HepG2 (cell line): ENCODE measurements at regions not wholly inside any gene's neighbourhood (a gene's known extent, or its start where the extent isn't known, plus 50 kb on each side); places are given as distances from the start of the nearest gene placed in this dataset.

Experiments
- ATAC-seq: fragments of 200-7000 bp; cut with Tn5 transposase; 3 replicates; pipeline ENCODE4 v1.9.1; 2020; ENCODE audit warnings: mild to moderate bottlenecking, moderate library complexity
- BruUV-seq: library from RNA; stranded (reverse); fragments of 400-500 nt; replicated peaks from 2 replicates; lab custom pipeline; 2021; lab: Mats Ljungman, UMichigan
- CTCF ChIA-PET: fragments of 300-600 bp; formaldehyde crosslinking; extraction: SDS; loops from one replicate; lab custom pipeline; 2021; ENCODE audit warnings: low total read pairs, inconsistent platforms, low intra/inter-chr PET ratio; lab: Yijun Ruan, JAX
- POLR2A ChIA-PET: fragments of 350-600 bp; sonication (Branson Sonifier 250); formaldehyde crosslinking; loops from one replicate; lab custom pipeline; 2020; ENCODE audit warnings: antibody characterized with exemption, inconsistent platforms; lab: Yijun Ruan, JAX
- DNase-seq: peaks from one replicate; pipeline ENCODE4 v3.0.0-alpha.2; 2015; ENCODE audit warnings: low spot score
- FAIRE-seq: peaks from 3 replicates; lab custom pipeline; 2011; peaks lifted over from hg19 to GRCh38; lab: Jason Lieb, UNC
- H2AFZ ChIP-seq: one replicate; pipeline ENCODE4 v1.6.1; 2011; ENCODE audit warnings: low read length, inconsistent platforms
- H3K27ac ChIP-seq: fragments of 300-600 bp; 3 replicates; pipeline ENCODE4 v1.8.0; 2011; ENCODE audit warnings: mixed run types, mild to moderate bottlenecking, mixed read lengths, low read length, inconsistent platforms; ENCODE audit not compliant: insufficient read depth; ENCODE audit errors: extremely low read length
- H3K27me3 ChIP-seq, 2 experiments: fragments of 200-600 bp in 1 of 2; 2 replicates in 1 of 2; 3 replicates in 1 of 2; pipeline versions ENCODE4 v1.6.0 to v1.8.0; 2011; ENCODE audit warnings: low read length in 2 of 2, mild to moderate bottlenecking in 2 of 2, moderate library complexity in 2 of 2, inconsistent platforms in 1 of 2; ENCODE audit not compliant: insufficient read depth in 2 of 2, control insufficient read depth in 1 of 2
- H3K36me3 ChIP-seq, 2 experiments: fragments of 200-600 bp in 1 of 2; replicated peaks in 1 of 2; 2 replicates in 1 of 2; 3 replicates in 1 of 2; pipeline versions ENCODE4 v1.5.1 to v1.8.0; 2011; ENCODE audit warnings: low read length in 2 of 2, inconsistent platforms in 1 of 2; ENCODE audit not compliant: insufficient read depth in 2 of 2, control insufficient read depth in 1 of 2
- H3K4me1 ChIP-seq: 2 replicates; pipeline ENCODE4 v1.5.1; 2012; ENCODE audit warnings: low read length, inconsistent platforms; ENCODE audit not compliant: insufficient read depth
- H3K4me2 ChIP-seq: 2 replicates; pipeline ENCODE4 v1.6.0; 2011; ENCODE audit warnings: low read depth, low read length, inconsistent platforms
- H3K4me3 ChIP-seq, 3 experiments: fragments of 200-600 bp in 1 of 3; sonication (generic), shearing (Covaris generic) in 1 of 3; replicated peaks in 1 of 3; 2 replicates each; pipeline ENCODE4 v1.5.1; 2011 to 2016; ENCODE audit warnings: low read length in 3 of 3, inconsistent platforms in 2 of 3, low read depth in 2 of 3, mild to moderate bottlenecking in 2 of 3, control low read depth in 1 of 3, mixed read lengths in 1 of 3; ENCODE audit not compliant: insufficient read depth in 1 of 3
- H3K79me2 ChIP-seq: one replicate; pipeline ENCODE4 v1.6.1; 2011; ENCODE audit warnings: low read length, inconsistent platforms; ENCODE audit not compliant: insufficient read depth
- H3K9ac ChIP-seq: 2 replicates; pipeline ENCODE4 v1.6.0; 2011; ENCODE audit warnings: mild to moderate bottlenecking, low read depth, low read length, inconsistent platforms; ENCODE audit not compliant: insufficient read depth
- H3K9me3 ChIP-seq: 2 replicates; pipeline ENCODE4 v1.5.1; 2012; ENCODE audit warnings: mild to moderate bottlenecking, low read length
- H4K20me1 ChIP-seq: 2 replicates; pipeline ENCODE4 v1.6.0; 2011; ENCODE audit warnings: inconsistent platforms, mild to moderate bottlenecking, low read length, moderate library complexity; ENCODE audit not compliant: insufficient read depth
- ATF2 ChIP-seq: sonication (generic); formaldehyde crosslinking; IDR thresholded peaks from 2 replicates; pipeline ENCODE4 v1.4.0; 2020; ENCODE audit warnings: missing genetic modification reagents
- FUBP1 ChIP-seq: sonication (generic); formaldehyde crosslinking; IDR thresholded peaks from 2 replicates; pipeline ENCODE4 v1.5.1; 2020; ENCODE audit warnings: missing genetic modification reagents, mild to moderate bottlenecking, borderline replicate concordance
- JUND ChIP-seq: sonication (generic); formaldehyde crosslinking; IDR thresholded peaks from 2 replicates; pipeline ENCODE4 v1.8.0; 2022; ENCODE audit warnings: mild to moderate bottlenecking, missing genetic modification reagents
- KAT7 ChIP-seq: IDR thresholded peaks from 2 replicates; pipeline ENCODE4 v1.6.1; 2018; ENCODE audit warnings: borderline replicate concordance, missing compliant biosample characterization
- MAFF ChIP-seq: IDR thresholded peaks from 2 replicates; pipeline ENCODE4 v1.6.1; 2011; ENCODE audit warnings: low read depth, low read length, improper control_type of control experiment
- PRMT3 ChIP-seq: sonication (generic); formaldehyde crosslinking; IDR thresholded peaks from 2 replicates; pipeline ENCODE4 v1.8.1; 2022; ENCODE audit warnings: low read depth, mild to moderate bottlenecking, moderate library complexity, missing genetic modification reagents, borderline replicate concordance
- SATB2 ChIP-seq: sonication (generic); formaldehyde crosslinking; IDR thresholded peaks from 2 replicates; pipeline ENCODE4 v1.5.0; 2020; ENCODE audit warnings: missing genetic modification reagents
- SMAD3 ChIP-seq: sonication (generic); formaldehyde crosslinking; IDR thresholded peaks from 2 replicates; pipeline ENCODE4 v1.4.0; 2020; ENCODE audit warnings: missing genetic modification reagents
- ZNF225 ChIP-seq: sonication (generic); formaldehyde crosslinking; IDR thresholded peaks from 2 replicates; pipeline ENCODE4 v1.4.0; 2020; ENCODE audit warnings: mild to moderate bottlenecking, missing genetic modification reagents
- WGBS: methylation state at CpG from one replicate; pipeline ENCODE4 v1.1.6; 2017; ENCODE audit warnings: low lambda C conversion rate; 5-methylcytosine and 5-hydroxymethylcytosine counted together
- in situ Hi-C: cut with HindIII; loops from 2 replicates; pipeline ENCODE4 v1.10.0; 2017; ENCODE audit warnings: low pct_unique_long_range_greater_than_20kb; ENCODE audit not compliant: extremely low pct_ligation_motif_present
- intact Hi-C: fragments of 100-400 bp; cut with micrococcal nuclease; formaldehyde crosslinking; loops from one replicate; pipeline ENCODE4 v1.10.0; 2022; ENCODE audit not compliant: unreplicated experiment

GRCh38 chr9:16028548-16028947 lies 475.7 kb downstream of the CCDC171 start:
- no TSS peak for BruUV-seq
- 0% methylated on average over 1 of the region's 2 CpGs for WGBS
- POLR2A ChIA-PET, result no interaction called here
- H3K4me2 ChIP-seq, result no peak overlapping the region
- H3K4me3 ChIP-seq, result no peak overlapping the region
- no peak overlapping the region for H2AFZ ChIP-seq
- H3K27ac ChIP-seq, result no peak overlapping the region
- DNase-seq, result no peak
- no peak overlapping the region for H3K9ac ChIP-seq
- intact Hi-C loops (no loop called here), in situ Hi-C loops (no loop called here)
- H3K4me1 ChIP-seq, result no peaks in the 10 kb centered on the region
- no peaks in the 10 kb centered on the region for H3K27me3 ChIP-seq
- FAIRE-seq, result no peak
- H4K20me1 ChIP-seq, result no peaks in the 10 kb centered on the region
- H3K79me2 ChIP-seq, result no peaks in the 10 kb centered on the region
- 0 out of 3 replicates have a peak, but pooled peaks have one; percentile 22 for ATAC-seq
- no peak for TF ChIP-seq ATF2 (CRISPR knock-in tag)
- TF ChIP-seq MAFF, result no peak
- TF ChIP-seq ZNF225 (CRISPR knock-in tag), result no peak
- no peak for TF ChIP-seq SMAD3
- TF ChIP-seq, all 625 proteins: peak for 0
- H3K9me3 ChIP-seq, result no peaks in the 10 kb centered on the region
- no peaks in the 10 kb centered on the region for H3K36me3 ChIP-seq
- CTCF ChIA-PET, result no interaction called here

GRCh38 chr9:16029046-16029615 lies 476.3 kb downstream of the CCDC171 start:
- Histone ChIP-seq H3K27me3 (no peaks in the 10 kb centered on the region), H3K9me3 (no peaks in the 10 kb centered on the region), H3K27ac (no peak overlapping the region), H3K4me2 (no peak overlapping the region), H3K4me1 (no peaks in the 10 kb centered on the region), H3K79me2 (no peaks in the 10 kb centered on the region), H3K4me3 (no peak overlapping the region), H2AFZ (no peak overlapping the region), H4K20me1 (no peaks in the 10 kb centered on the region), H3K36me3 (no peaks in the 10 kb centered on the region), H3K9ac (no peak overlapping the region)
- ChIA-PET CTCF (no interaction called here), POLR2A (no interaction called here)
- DNase-seq (no peak), FAIRE-seq (no peak), ATAC-seq (no peak)
- in situ Hi-C loops, result no loop called here
- intact Hi-C loops, result no loop called here
- BruUV-seq, result no TSS peak
- WGBS, result 2% methylated on average over 7 of the region's 7 CpGs
- TF ChIP-seq FUBP1 (CRISPR knock-in tag) (no peak), SATB2 (CRISPR knock-in tag) (no peak), PRMT3 (CRISPR knock-in tag) (no peak), KAT7 (CRISPR knock-in tag) (no peak), JUND (CRISPR knock-in tag) (no peak), ATF2 (CRISPR knock-in tag) (no peak)
